WTC11 (cell line): ENCODE measurements at regions not wholly inside any gene's neighbourhood (a gene's known extent, or its start where the extent isn't known, plus 50 kb on each side); places are given as distances from the start of the nearest gene placed in this dataset.

Source experiments
- ATAC-seq: fragments of 200-7000 bp; cut with Tn5 transposase; 2 replicates; pipeline ENCODE4 v1.10.0; 2021; ENCODE audit warnings: mild to moderate bottlenecking, moderate library complexity
- CTCF ChIA-PET: fragments of 300-600 bp; sonication (Branson Sonifier 250); formaldehyde crosslinking; loops from one replicate; lab custom pipeline; 2021; ENCODE audit warnings: antibody characterized with exemption; lab: Charles Lee
- POLR2A ChIA-PET: fragments of 350-600 bp; sonication (Branson Sonifier 250); formaldehyde crosslinking; loops from one replicate; lab custom pipeline; 2021; ENCODE audit warnings: antibody characterized with exemption; lab: Charles Lee
- DNase-seq: peaks from one replicate; pipeline ENCODE4 v3.0.0; 2021; ENCODE audit warnings: low spot score
- H3K27ac Mint-ChIP-seq: 2 replicates; pipeline ENCODE4 v1.8.0; 2021; ENCODE audit warnings: mixed read lengths
- H3K27me3 Mint-ChIP-seq: 2 replicates; pipeline ENCODE4 v1.8.0; 2021; ENCODE audit warnings: low read depth, mild to moderate bottlenecking, moderate library complexity, mixed read lengths
- H3K36me3 Mint-ChIP-seq: 2 replicates; pipeline ENCODE4 v1.8.0; 2021; ENCODE audit warnings: mixed read lengths
- H3K4me1 Mint-ChIP-seq: 2 replicates; pipeline ENCODE4 v1.8.0; 2022; ENCODE audit warnings: mixed read lengths
- H3K4me3 Mint-ChIP-seq: 2 replicates; pipeline ENCODE4 v1.8.0; 2021; ENCODE audit warnings: mild to moderate bottlenecking, moderate library complexity, mixed read lengths
- H3K9me3 Mint-ChIP-seq: 2 replicates; pipeline ENCODE4 v1.8.0; 2021; ENCODE audit warnings: mixed read lengths
- ARID4B ChIP-seq: sonication (generic); formaldehyde crosslinking; IDR thresholded peaks from 2 replicates; pipeline ENCODE4 v1.8.0; 2023; ENCODE audit warnings: missing genetic modification reagents, mild to moderate bottlenecking, borderline replicate concordance
- FOXK1 ChIP-seq: sonication (generic); formaldehyde crosslinking; IDR thresholded peaks from 2 replicates; pipeline ENCODE4 v1.8.0; 2022; ENCODE audit warnings: mild to moderate bottlenecking, moderate library complexity, missing genetic modification reagents
- NFYB ChIP-seq: sonication (generic); formaldehyde crosslinking; conservative IDR thresholded peaks from 2 replicates; pipeline ENCODE4 v1.8.0; 2022; ENCODE audit warnings: low read depth, missing genetic modification reagents
- SMAD3 ChIP-seq: sonication (generic); formaldehyde crosslinking; IDR thresholded peaks from 2 replicates; pipeline ENCODE4 v1.8.0; 2022; ENCODE audit warnings: missing genetic modification reagents, mild to moderate bottlenecking, borderline replicate concordance
- SP1 ChIP-seq: sonication (generic); formaldehyde crosslinking; conservative IDR thresholded peaks from 2 replicates; pipeline ENCODE4 v1.8.1; 2022; ENCODE audit warnings: missing genetic modification reagents
- STAT6 ChIP-seq: sonication (generic); formaldehyde crosslinking; conservative IDR thresholded peaks from 2 replicates; pipeline ENCODE4 v1.8.1; 2023; ENCODE audit warnings: mild to moderate bottlenecking, low read depth, missing genetic modification reagents, moderate library complexity
- TEAD4 ChIP-seq: sonication (generic); formaldehyde crosslinking; IDR thresholded peaks from 2 replicates; pipeline ENCODE4 v1.8.0; 2022; ENCODE audit warnings: mild to moderate bottlenecking, missing genetic modification reagents
- USF2 ChIP-seq: sonication (generic); formaldehyde crosslinking; IDR thresholded peaks from 2 replicates; pipeline ENCODE4 v1.8.1; 2023; ENCODE audit warnings: mild to moderate bottlenecking, missing genetic modification reagents, moderate library complexity
- ZBTB21 ChIP-seq: sonication (generic); formaldehyde crosslinking; IDR thresholded peaks from 2 replicates; pipeline ENCODE4 v1.8.1; 2023; ENCODE audit warnings: mild to moderate bottlenecking, missing genetic modification reagents, borderline replicate concordance
- ZNF671 ChIP-seq: fragments of 250-450 bp; sonication (Bioruptor Pico); IDR thresholded peaks from 2 replicates; pipeline ENCODE4 v1.8.0; 2021; ENCODE audit warnings: mild to moderate bottlenecking
- TF ChIP-seq, protein P1 (sequence below): sonication (generic); formaldehyde crosslinking; IDR thresholded peaks from 2 replicates; pipeline ENCODE4 v1.8.1; 2023; ENCODE audit warnings: mild to moderate bottlenecking, missing genetic modification reagents, borderline replicate concordance
- TF ChIP-seq, protein P2 (sequence below): sonication (generic); formaldehyde crosslinking; IDR thresholded peaks from 2 replicates; pipeline ENCODE4 v1.8.0; 2023; ENCODE audit warnings: missing genetic modification reagents
- TF ChIP-seq, protein P3 (sequence below): fragments of 250-450 bp; sonication (Bioruptor Pico); IDR thresholded peaks from 2 replicates; pipeline ENCODE4 v1.9.0; 2021; ENCODE audit warnings: moderate library complexity, mild to moderate bottlenecking, inconsistent platforms, borderline replicate concordance

DNA sequence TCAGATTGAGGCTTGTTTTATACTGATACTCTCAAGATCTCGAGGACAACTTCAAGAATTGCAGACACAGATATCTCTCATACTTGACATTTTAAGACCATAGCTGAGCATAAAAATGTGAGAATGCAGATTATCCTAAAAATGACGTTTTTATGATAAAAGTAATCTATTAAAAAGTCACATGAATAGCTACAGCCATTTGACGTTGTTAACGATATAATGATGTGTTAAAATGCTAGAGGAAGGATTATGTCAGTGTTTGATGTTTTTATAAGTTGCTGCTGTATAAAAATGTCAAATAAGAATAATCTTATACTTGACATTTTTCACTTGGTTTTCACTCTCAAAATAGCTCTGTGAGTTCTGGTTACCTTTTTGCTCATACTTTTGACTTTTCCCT lies 67.1 kb upstream of the NPVF start (continued):
- TF ChIP-seq, protein P1, sequence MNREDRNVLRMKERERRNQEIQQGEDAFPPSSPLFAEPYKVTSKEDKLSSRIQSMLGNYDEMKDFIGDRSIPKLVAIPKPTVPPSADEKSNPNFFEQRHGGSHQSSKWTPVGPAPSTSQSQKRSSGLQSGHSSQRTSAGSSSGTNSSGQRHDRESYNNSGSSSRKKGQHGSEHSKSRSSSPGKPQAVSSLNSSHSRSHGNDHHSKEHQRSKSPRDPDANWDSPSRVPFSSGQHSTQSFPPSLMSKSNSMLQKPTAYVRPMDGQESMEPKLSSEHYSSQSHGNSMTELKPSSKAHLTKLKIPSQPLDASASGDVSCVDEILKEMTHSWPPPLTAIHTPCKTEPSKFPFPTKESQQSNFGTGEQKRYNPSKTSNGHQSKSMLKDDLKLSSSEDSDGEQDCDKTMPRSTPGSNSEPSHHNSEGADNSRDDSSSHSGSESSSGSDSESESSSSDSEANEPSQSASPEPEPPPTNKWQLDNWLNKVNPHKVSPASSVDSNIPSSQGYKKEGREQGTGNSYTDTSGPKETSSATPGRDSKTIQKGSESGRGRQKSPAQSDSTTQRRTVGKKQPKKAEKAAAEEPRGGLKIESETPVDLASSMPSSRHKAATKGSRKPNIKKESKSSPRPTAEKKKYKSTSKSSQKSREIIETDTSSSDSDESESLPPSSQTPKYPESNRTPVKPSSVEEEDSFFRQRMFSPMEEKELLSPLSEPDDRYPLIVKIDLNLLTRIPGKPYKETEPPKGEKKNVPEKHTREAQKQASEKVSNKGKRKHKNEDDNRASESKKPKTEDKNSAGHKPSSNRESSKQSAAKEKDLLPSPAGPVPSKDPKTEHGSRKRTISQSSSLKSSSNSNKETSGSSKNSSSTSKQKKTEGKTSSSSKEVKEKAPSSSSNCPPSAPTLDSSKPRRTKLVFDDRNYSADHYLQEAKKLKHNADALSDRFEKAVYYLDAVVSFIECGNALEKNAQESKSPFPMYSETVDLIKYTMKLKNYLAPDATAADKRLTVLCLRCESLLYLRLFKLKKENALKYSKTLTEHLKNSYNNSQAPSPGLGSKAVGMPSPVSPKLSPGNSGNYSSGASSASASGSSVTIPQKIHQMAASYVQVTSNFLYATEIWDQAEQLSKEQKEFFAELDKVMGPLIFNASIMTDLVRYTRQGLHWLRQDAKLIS, result no peak
- no peak for TF ChIP-seq SMAD3 (CRISPR knock-in tag)
- TF ChIP-seq, all 79 proteins: peak for 0

- Mint-ChIP-seq H3K4me3 (no peak overlapping the region), H3K9me3 (peaks cover 13% of the 10 kb centered on the region), H3K4me1 (peaks cover 33% of the 10 kb centered on the region), H3K27me3 (no peaks in the 10 kb centered on the region)
- DNase-seq, result no peak
- no peak for TF ChIP-seq SP1 (CRISPR knock-in tag)
- no peak for TF ChIP-seq TEAD4
- TF ChIP-seq STAT6 (CRISPR knock-in tag), result no peak
- TF ChIP-seq FOXK1 (CRISPR knock-in tag), result no peak
- TF ChIP-seq ARID4B (CRISPR knock-in tag), result no peak
- no peak for TF ChIP-seq NFYB
- TF ChIP-seq, protein P2, sequence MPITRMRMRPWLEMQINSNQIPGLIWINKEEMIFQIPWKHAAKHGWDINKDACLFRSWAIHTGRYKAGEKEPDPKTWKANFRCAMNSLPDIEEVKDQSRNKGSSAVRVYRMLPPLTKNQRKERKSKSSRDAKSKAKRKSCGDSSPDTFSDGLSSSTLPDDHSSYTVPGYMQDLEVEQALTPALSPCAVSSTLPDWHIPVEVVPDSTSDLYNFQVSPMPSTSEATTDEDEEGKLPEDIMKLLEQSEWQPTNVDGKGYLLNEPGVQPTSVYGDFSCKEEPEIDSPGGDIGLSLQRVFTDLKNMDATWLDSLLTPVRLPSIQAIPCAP (CRISPR knock-in tag), result no peak
- no peak for TF ChIP-seq ZBTB21 (CRISPR knock-in tag)
- TF ChIP-seq SMAD3 (CRISPR knock-in tag), result no peak
- TF ChIP-seq ZNF671, result no peak
- TF ChIP-seq, protein P3, sequence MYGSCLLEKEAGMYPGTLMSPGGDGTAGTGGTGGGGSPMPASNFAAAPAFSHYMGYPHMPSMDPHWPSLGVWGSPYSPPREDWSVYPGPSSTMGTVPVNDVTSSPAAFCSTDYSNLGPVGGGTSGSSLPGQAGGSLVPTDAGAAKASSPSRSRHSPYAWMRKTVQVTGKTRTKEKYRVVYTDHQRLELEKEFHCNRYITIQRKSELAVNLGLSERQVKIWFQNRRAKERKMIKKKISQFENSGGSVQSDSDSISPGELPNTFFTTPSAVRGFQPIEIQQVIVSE (CRISPR knock-in tag), result no peak
- TF ChIP-seq USF2 (CRISPR knock-in tag), result no peak
- TF ChIP-seq, all 79 proteins: peak for 0
- Mint-ChIP-seq H3K36me3 (no peaks in the 10 kb centered on the region), H3K27ac (no peak overlapping the region)
- ATAC-seq, result peak; percentile 69
- ChIA-PET CTCF (interaction anchor here (0.6 to 1.8 kb wide), 5 partner anchors 27 to 1120 kb away, joined by 3 to 7 read pairs (median 4); no protein-coding TSS in a partner anchor), POLR2A (interaction anchor here (0.6 kb wide), 1 partner anchor 116 kb away, joined by 4 read pairs; no protein-coding TSS in a partner anchor)
These were observed 67.8 kb upstream of the NPVF start for GRCh38 chr7:25296086-25296485.
